ENCODE measurements at regions not wholly inside any gene's neighbourhood (a gene's known extent, or its start where the extent isn't known, plus 50 kb on each side); places are given as distances from the start of the nearest gene placed in this dataset.

DNA sequence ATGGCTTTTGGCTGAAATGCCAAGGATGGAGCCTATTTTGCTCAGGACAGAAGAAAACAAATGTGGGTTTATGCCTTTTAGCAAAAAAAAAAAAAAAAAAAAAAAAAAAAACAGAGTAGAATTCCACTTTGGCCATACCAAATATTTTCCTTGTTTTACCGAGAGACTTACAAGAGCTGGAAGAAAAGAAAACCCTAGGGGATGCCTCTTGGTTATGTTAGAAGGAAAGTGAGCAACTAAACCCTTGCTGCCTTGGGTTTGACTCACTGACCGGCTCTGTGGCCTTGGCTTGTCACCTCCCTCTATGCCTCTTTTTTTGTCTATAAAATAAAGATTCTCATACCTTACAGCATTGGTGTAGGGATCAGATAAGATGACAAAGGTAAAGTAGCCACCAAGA, 69.6 kb upstream of the ABCA1 start:
- no peak for TF ChIP-seq EZH2 (IDR thresholded peaks at IDR 0.05; ENCODE audit: borderline replicate concordance)
- TF ChIP-seq, protein P1, sequence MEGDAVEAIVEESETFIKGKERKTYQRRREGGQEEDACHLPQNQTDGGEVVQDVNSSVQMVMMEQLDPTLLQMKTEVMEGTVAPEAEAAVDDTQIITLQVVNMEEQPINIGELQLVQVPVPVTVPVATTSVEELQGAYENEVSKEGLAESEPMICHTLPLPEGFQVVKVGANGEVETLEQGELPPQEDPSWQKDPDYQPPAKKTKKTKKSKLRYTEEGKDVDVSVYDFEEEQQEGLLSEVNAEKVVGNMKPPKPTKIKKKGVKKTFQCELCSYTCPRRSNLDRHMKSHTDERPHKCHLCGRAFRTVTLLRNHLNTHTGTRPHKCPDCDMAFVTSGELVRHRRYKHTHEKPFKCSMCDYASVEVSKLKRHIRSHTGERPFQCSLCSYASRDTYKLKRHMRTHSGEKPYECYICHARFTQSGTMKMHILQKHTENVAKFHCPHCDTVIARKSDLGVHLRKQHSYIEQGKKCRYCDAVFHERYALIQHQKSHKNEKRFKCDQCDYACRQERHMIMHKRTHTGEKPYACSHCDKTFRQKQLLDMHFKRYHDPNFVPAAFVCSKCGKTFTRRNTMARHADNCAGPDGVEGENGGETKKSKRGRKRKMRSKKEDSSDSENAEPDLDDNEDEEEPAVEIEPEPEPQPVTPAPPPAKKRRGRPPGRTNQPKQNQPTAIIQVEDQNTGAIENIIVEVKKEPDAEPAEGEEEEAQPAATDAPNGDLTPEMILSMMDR (IDR thresholded peaks at IDR 0.05; ENCODE audit: poor library complexity) = no peak
